Stimulated activated CD8-positive, alpha-beta memory T cell treated with anti-CD3 and anti-CD28 coated beads, Interleukin-15, amount 100 ng/mL, for 48 hours (primary cell): ENCODE measurements at regions not wholly inside any gene's neighbourhood (a gene's known extent, or its start where the extent isn't known, plus 50 kb on each side); places are given as distances from the start of the nearest gene placed in this dataset.

Source experiments
- DNase-seq, 2 donors: peaks; one replicate each; pipeline ENCODE4 v3.0.0-alpha.2; 2020; ENCODE audit warnings: low read depth in 2 of 2

DNA sequence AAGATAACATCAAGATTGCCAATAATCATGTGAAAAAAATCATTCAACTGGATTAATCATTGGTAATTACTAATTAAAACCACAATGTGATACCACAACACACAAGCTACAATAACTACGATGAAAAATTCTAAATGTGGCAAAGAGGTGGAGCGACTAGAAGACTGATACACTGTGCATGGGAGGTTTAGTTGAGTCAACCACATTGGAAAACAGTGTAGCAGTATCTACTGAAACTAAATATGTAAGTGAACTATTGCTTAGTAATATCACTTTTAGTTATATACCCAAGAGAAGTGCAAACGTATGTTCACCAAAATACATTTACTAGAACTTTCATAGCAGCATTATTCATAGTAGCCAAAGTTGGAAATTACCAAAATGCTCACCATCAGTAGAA, 359.9 kb downstream of the ETS1 start:
- no peak for DNase-seq

DNA sequence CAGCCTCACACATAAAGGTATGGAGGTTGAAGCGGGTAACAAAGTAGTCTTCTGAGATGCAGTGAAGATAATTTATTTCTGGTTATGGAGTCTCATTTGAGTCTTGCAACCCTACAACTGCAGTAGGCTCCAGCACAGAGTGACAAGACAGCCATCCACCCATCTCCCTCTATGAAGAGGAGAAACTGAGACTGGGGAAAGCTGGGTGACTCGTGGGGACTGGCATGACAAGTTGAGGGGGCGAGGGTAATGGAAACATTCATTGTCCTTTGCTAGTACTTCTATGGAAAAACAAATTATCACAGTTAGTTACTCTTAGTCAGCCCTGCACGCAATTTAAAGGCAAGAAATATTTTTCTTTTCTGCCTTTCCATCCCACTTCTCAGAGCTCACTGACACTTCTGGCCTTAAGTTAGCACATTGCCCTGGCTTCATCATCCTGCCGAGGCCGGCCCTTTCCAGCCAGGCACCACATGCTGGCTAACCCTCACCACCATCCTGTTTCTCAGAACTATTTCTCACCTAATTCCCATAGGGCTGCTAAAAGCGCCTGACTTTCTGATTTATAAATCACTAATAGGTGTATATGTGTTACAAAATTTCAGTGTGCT, 361.1 kb downstream of the ETS1 start:
- peak; percentile 30 to 51 for DNase-seq

DNA sequence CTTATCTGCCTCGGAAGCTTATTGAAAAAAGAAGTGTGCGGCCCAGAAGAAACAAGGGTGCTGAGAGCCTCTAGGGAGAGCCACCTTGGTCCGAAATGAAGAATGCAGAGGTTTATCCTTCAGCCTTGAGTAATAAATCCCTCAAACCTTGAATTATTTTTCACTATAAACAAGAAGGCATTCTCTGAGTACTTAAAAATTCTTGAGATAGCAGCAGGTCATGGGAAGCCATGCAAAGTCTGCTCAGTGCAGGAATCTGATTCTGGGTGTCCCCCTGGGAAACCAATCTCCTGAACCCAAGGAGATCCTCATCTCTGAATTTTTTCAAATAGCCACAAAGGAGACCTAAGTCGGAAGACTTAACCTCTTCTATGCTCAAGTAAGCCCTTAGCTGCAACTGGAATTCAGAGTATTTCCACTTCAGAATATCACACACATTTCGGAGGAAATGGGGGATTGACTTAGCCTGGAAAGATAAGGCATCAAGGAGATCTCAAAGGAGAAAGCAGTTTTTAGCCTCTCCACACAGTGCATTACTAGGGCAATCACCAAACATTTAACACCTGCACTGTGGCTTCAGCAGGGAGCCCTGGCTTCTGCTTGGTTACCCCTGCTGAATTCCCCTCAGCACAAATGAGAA, 365.0 kb downstream of the ETS1 start:
- DNase-seq, result no peak

- no peak for DNase-seq
Measured at GRCh38 chr11:128219731-128220120, 367.6 kb downstream of the ETS1 start.

DNA sequence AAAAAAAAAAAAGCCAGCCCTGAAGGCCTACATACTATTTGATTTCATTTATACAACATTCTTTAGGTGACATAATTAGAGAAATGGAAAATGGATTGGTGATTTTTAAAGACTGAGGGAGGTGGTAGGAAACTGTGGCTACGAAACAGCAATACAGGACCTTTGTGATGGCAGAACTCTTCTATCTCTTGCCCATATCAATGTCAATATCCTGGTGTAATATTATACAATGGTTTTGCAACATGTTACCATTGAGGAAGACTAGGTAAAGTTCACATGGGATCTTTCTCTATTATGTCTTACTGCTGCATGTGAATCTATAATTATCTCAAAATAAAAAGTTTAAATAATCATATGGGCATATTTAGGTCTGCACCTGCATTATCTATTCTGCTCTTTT, 371.2 kb downstream of the ETS1 start:
- DNase-seq, result no peak

GRCh38 chr11:128215238-128215882, 372.0 kb downstream of the ETS1 start:
- no peak for DNase-seq

DNA sequence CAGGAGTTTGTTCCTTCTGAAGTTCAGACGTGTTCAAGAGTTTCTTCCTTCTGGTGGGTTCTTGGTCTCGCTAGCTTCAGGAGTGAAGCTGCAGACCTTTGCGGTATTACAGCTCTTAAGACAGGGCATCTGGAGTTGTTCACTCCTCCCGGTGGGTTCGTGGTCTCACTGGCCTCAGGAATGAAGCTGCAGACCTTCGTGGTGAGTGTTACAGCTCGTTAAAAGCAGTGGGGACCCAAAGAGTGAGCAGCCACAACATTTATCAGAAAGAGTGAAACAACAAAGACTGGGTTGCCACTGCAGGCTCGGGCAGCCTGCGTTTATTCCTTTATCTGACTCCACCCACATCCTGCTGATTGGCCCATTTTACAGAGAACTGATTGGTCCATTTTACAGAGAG, 373.1 kb downstream of the ETS1 start:
- DNase-seq, result no peak

- DNase-seq, result no peak
Measured at GRCh38 chr11:128213461-128213860, 373.9 kb downstream of the ETS1 start.

- DNase-seq, result no peak
Measured at GRCh38 chr11:128212324-128212723, 375.0 kb downstream of the ETS1 start.

GRCh38 chr11:128210148-128210940, 377.0 kb downstream of the ETS1 start:
- no peak for DNase-seq

- no peak for DNase-seq
Measured at GRCh38 chr11:128209138-128209435, 378.3 kb downstream of the ETS1 start.

- no peak for DNase-seq
Measured at GRCh38 chr11:128208329-128209137, 378.8 kb downstream of the ETS1 start.

DNA sequence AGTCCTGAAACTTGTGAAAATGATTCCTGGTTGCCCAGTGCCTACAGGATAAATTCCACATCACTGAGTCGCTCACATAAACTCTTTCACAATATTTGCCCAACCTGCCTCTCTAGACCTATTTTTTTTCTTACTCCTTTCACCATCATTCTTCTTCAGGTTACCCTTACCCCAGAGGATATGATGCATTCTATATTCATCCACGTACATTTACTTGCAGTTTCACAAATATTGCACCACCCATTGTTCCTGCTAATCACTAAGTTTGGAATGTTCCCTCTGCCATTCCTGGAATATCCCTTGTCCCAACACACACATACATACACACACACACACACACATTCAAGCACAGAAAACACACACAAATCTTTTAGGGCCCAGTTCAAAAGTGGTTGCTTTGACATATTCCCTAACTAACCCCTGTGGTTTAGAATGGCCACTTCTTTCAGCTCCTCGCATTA, 379.5 kb downstream of the ETS1 start:
- DNase-seq, result no peak

GRCh38 chr11:128206461-128206860, 380.9 kb downstream of the ETS1 start:
- DNase-seq, result no peak

- DNase-seq, result no peak
Measured at GRCh38 chr11:128205796-128206195, 381.6 kb downstream of the ETS1 start.

- no peak for DNase-seq
Measured at GRCh38 chr11:128204898-128205297, 382.5 kb downstream of the ETS1 start.

DNA sequence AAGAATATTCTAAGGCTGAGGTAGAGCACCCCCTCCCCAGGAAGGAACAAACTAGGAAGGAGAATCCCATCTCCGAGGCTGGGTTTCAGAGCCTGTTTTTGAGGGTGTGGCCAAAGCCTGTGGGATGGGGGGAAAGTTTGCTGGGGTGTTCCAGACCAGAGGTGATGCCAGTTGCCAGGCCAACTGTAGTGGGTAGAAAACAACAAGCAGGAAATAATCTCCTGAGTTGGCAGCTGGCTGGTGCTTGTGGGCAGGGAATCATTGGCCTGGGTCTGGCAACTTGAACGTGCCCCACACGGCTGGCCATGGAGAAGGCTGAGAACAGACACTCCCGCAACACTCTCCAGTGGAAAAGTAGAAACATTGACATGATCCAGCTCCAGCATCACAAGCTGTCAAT, 385.6 kb downstream of the ETS1 start:
- no peak for DNase-seq

- peak in 1 of 2 donors; percentile 18 for DNase-seq
Measured at GRCh38 chr11:128201009-128201408, 386.3 kb downstream of the ETS1 start.

GRCh38 chr11:128200467-128200866, 386.9 kb downstream of the ETS1 start:
- no peak for DNase-seq

DNA sequence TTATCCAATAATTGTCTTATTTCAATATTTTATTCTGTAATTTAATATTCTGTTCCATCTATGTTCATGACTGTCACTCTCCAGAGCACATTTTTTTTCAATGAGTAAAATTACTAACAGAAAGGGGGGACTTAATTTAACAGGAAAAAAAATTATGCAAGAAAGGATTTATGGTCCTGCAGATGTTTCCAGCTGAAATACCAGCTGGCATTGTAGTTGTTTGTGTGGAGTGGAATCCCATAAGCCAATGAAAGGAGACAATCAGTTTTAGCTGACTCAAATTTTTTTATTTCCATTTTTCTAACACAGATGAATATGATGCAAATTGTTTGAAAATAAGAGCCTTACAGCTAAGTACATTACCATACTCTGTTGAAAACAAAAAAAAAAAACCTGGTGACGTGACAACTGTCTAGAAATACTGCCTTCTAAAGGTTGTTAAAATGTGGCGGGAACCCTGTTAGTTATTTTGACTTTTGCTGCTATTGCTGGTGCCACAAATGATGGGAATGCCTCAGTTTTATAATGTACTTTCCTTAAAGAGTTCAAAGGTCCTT, 389.1 kb downstream of the ETS1 start:
- no peak for DNase-seq

- DNase-seq, result no peak
Measured at GRCh38 chr11:128196235-128196634, 391.1 kb downstream of the ETS1 start.
